ENCODE measurements at regions not wholly inside any gene's neighbourhood (a gene's known extent, or its start where the extent isn't known, plus 50 kb on each side); places are given as distances from the start of the nearest gene placed in this dataset.

GRCh38 chr12:107929436-107929835, 154.9 kb downstream of the ASCL4 start:
- intact Hi-C loops (cut with DNase I) = no loop called here
- 12 to 25% (median 16%) methylated on average over 12 of the region's 12 CpGs for WGBS, 4 donors
- DNase-seq = peak; percentile 25 to 66 (median 42)

GRCh38 chr12:107931761-107932160, 157.3 kb downstream of the ASCL4 start:
- Histone ChIP-seq H3K4me1 (replicated peaks in 1 of 2) (peaks cover 5 to 7% of the 10 kb centered on the region in 2 donors), H3K27ac (no peak overlapping the region), H3K9me3 (replicated peaks in 1 of 3) (no peaks in the 10 kb centered on the region), H3K36me3 (replicated peaks in 1 of 2) (no peaks in the 10 kb centered on the region), H3K4me3 (no peak overlapping the region), H3K27me3 (peaks cover 15% of the 10 kb centered on the region)
- 61 to 78% (median 72%) methylated on average over 5 of the region's 5 CpGs for WGBS, 4 donors
- TF ChIP-seq CTCF (IDR thresholded peaks at IDR 0.05) = no peak
- no peak for TF ChIP-seq POLR2A (IDR thresholded peaks at IDR 0.05)
- intact Hi-C loops (cut with DNase I) = no loop called here
- no peak for DNase-seq

More at GRCh38 chr12:107929436-107929835, 154.9 kb downstream of the ASCL4 start:
- H3K9me3 ChIP-seq (replicated peaks in 1 of 3) = no peaks in the 10 kb centered on the region
- no peak overlapping the region for H3K4me3 ChIP-seq
- H3K27me3 ChIP-seq = peaks cover 15% of the 10 kb centered on the region
- TF ChIP-seq CTCF (IDR thresholded peaks at IDR 0.05) (peak in 5 of 6 experiments; percentile 5 to 47 (median 42)), POLR2A (IDR thresholded peaks at IDR 0.05) (no peak)
- H3K4me1 ChIP-seq (replicated peaks in 1 of 2) = peaks cover 5 to 7% of the 10 kb centered on the region in 2 donors
- no peaks in the 10 kb centered on the region for H3K36me3 ChIP-seq (replicated peaks in 1 of 2)
- H3K27ac ChIP-seq = no peak overlapping the region

- H3K4me1 ChIP-seq (replicated peaks in 1 of 2) = no peaks in the 10 kb centered on the region
- intact Hi-C loops (cut with DNase I) = no loop called here
- TF ChIP-seq CTCF (IDR thresholded peaks at IDR 0.05) (no peak), POLR2A (IDR thresholded peaks at IDR 0.05) (no peak)
- no peak overlapping the region for H3K4me3 ChIP-seq
- no peaks in the 10 kb centered on the region for H3K36me3 ChIP-seq (replicated peaks in 1 of 2)
- H3K9me3 ChIP-seq (replicated peaks in 1 of 3) = peaks cover 0 to 6% (median 0%) of the 10 kb centered on the region in 3 donors
- WGBS, 4 donors = 49 to 76% (median 57%) methylated on average over 1 of the region's 1 CpG
- peaks cover 17% of the 10 kb centered on the region for H3K27me3 ChIP-seq
- no peak for DNase-seq
- H3K27ac ChIP-seq = no peak overlapping the region
Observed at GRCh38 chr12:107938446-107938845, 163.9 kb downstream of the ASCL4 start.

GRCh38 chr12:107948391-107948945, 174.0 kb downstream of the ASCL4 start:
- Histone ChIP-seq H3K27me3 (no peaks in the 10 kb centered on the region), H3K9me3 (replicated peaks in 1 of 3) (no peaks in the 10 kb centered on the region), H3K27ac (no peak overlapping the region), H3K4me1 (replicated peaks in 1 of 2) (no peaks in the 10 kb centered on the region), H3K36me3 (replicated peaks in 1 of 2) (no peaks in the 10 kb centered on the region), H3K4me3 (no peak overlapping the region)
- TF ChIP-seq POLR2A (IDR thresholded peaks at IDR 0.05) = no peak
- TF ChIP-seq CTCF (IDR thresholded peaks at IDR 0.05) = no peak
- intact Hi-C loops (cut with DNase I) = no loop called here
- no peak for DNase-seq
- 65 to 72% (median 68%) methylated on average over 12 of the region's 12 CpGs for WGBS, 4 donors

Data from adrenal gland (tissue), 9 donors.